A549 (cell line): ENCODE measurements at regions not wholly inside any gene's neighbourhood (a gene's known extent, or its start where the extent isn't known, plus 50 kb on each side); places are given as distances from the start of the nearest gene placed in this dataset.

Experiments used
- ATAC-seq, 2 experiments: fragments of 200-7000 bp in 1 of 2; fragments of >200 bp in 1 of 2; cut with Nextera tagmentation in 1 of 2; cut with Tn5 transposase in 1 of 2; 3 replicates each; pipeline versions ENCODE4 v1.8.0 to v1.9.1; 2018 to 2020; ENCODE audit warnings: mild to moderate bottlenecking in 1 of 2, moderate library complexity in 1 of 2
- CTCF ChIA-PET: fragments of 300-600 bp; sonication (Branson Sonifier 250); formaldehyde crosslinking; extraction: SDS; loops from one replicate; lab custom pipeline; 2021; ENCODE audit warnings: antibody characterized with exemption, inconsistent platforms; lab: Yijun Ruan, JAX
- POLR2A ChIA-PET: fragments of 350-600 bp; formaldehyde crosslinking; extraction: SDS; loops from one replicate; lab custom pipeline; 2021; ENCODE audit warnings: antibody characterized with exemption, inconsistent platforms; lab: Yijun Ruan, JAX
- DNase-seq, 2 experiments: peaks; one replicate each; pipeline versions ENCODE4 v3.0.0 to v3.0.0-alpha.2; 2011 to 2016; ENCODE audit warnings: low read depth in 1 of 2, low spot score in 1 of 2
- FAIRE-seq: peaks from 2 replicates; lab custom pipeline; 2011; peaks lifted over from hg19 to GRCh38; lab: Jason Lieb, UNC
- H3K27ac ChIP-seq, 2 experiments: fragments of >200 bp; sonication (Bioruptor Twin); formaldehyde crosslinking; 3 replicates each; pipeline ENCODE4 v1.5.1; 2016 to 2017
- H3K4me1 ChIP-seq: fragments of >200 bp; sonication (Bioruptor Twin); formaldehyde crosslinking; 3 replicates; pipeline ENCODE4 v1.6.1; 2016
- H3K4me2 ChIP-seq: fragments of >200 bp; sonication (Bioruptor Twin); formaldehyde crosslinking; 3 replicates; pipeline ENCODE4 v1.6.1; 2016
- H3K4me3 ChIP-seq: fragments of >200 bp; sonication (Bioruptor Twin); formaldehyde crosslinking; 3 replicates; pipeline ENCODE4 v1.5.1; 2016
- H3K9me3 ChIP-seq: fragments of >200 bp; sonication (Bioruptor Twin); formaldehyde crosslinking; 3 replicates; pipeline ENCODE4 v1.6.1; 2016
- ATOH8 ChIP-seq: fragments of 250-450 bp; sonication (Bioruptor Pico); IDR thresholded peaks from 2 replicates; pipeline ENCODE4 v1.5.0; 2020; ENCODE audit warnings: low read depth, mild to moderate bottlenecking, moderate library complexity
- BCL3 ChIP-seq: fragments of >200 bp; sonication (Bioruptor Twin); formaldehyde crosslinking; IDR thresholded peaks from 3 replicates; pipeline ENCODE4 v1.6.1; 2016
- CEBPB ChIP-seq, 2 experiments: fragments of >200 bp in 1 of 2; sonication (Bioruptor Twin) in 1 of 2; formaldehyde crosslinking in 1 of 2; IDR thresholded peaks; 2 replicates each; pipeline ENCODE4 v1.6.1; 2012 to 2016
- CHD2 ChIP-seq: fragments of 150-350 bp; IDR thresholded peaks from 2 replicates; pipeline ENCODE4 v1.6.1; 2014; ENCODE audit warnings: low read length; ENCODE audit not compliant: partially characterized antibody
- EHMT2 ChIP-seq: fragments of 200-600 bp; sonication (generic); IDR thresholded peaks from 2 replicates; pipeline ENCODE4 v1.6.1; 2016; ENCODE audit warnings: antibody characterized with exemption, low read depth, mild to moderate bottlenecking, moderate library complexity
- ELK1 ChIP-seq: fragments of 150-350 bp; IDR thresholded peaks from 2 replicates; pipeline ENCODE4 v1.6.1; 2014; ENCODE audit warnings: low read depth, mild to moderate bottlenecking, low read length
- FOSB ChIP-seq: fragments of 250-450 bp; sonication (Bioruptor Pico); IDR thresholded peaks from 2 replicates; pipeline ENCODE4 v1.5.0; 2020; ENCODE audit warnings: mild to moderate bottlenecking, moderate library complexity
- FOSL2 ChIP-seq, 2 experiments: fragments of 450-650 bp in 1 of 2; fragments of >200 bp in 1 of 2; sonication (Bioruptor Twin) in 1 of 2; formaldehyde crosslinking; IDR thresholded peaks; 2 replicates each; pipeline versions ENCODE4 v1.5.0 to v1.6.1; 2016 to 2020; ENCODE audit warnings: mild to moderate bottlenecking in 1 of 2, moderate library complexity in 1 of 2
- FOXS1 ChIP-seq: fragments of 250-450 bp; sonication (Bioruptor Pico); IDR thresholded peaks from 2 replicates; pipeline ENCODE4 v1.5.0; 2020; ENCODE audit warnings: mild to moderate bottlenecking, moderate library complexity
- GATA3 ChIP-seq: IDR thresholded peaks from 2 replicates; pipeline ENCODE4 v1.6.1; 2012; ENCODE audit warnings: borderline replicate concordance
- HEYL ChIP-seq: fragments of 250-450 bp; sonication (Bioruptor Pico); IDR thresholded peaks from 2 replicates; pipeline ENCODE4 v1.8.0; 2021; ENCODE audit warnings: mild to moderate bottlenecking, moderate library complexity
- HMGXB4 ChIP-seq: fragments of 250-450 bp; sonication (Bioruptor Pico); IDR thresholded peaks from 2 replicates; pipeline ENCODE4 v1.5.0; 2021; ENCODE audit warnings: mild to moderate bottlenecking, moderate library complexity, borderline replicate concordance
- HOXB5 ChIP-seq: fragments of 250-450 bp; sonication (Bioruptor Pico); IDR thresholded peaks from 2 replicates; pipeline ENCODE4 v1.5.0; 2020; ENCODE audit warnings: mild to moderate bottlenecking, moderate library complexity
- JUNB ChIP-seq: fragments of >200 bp; sonication (Bioruptor Twin); formaldehyde crosslinking; IDR thresholded peaks from 2 replicates; pipeline ENCODE4 v1.6.1; 2016
- KDM1A ChIP-seq: fragments of 200-600 bp; sonication (generic); IDR thresholded peaks from 2 replicates; pipeline ENCODE4 v1.6.1; 2016; ENCODE audit warnings: low read depth, mild to moderate bottlenecking
- MAX ChIP-seq: IDR thresholded peaks from 2 replicates; pipeline ENCODE4 v1.6.1; 2012
- MAZ ChIP-seq: fragments of 150-350 bp; IDR thresholded peaks from 2 replicates; pipeline ENCODE4 v1.6.1; 2014; ENCODE audit warnings: antibody characterized with exemption, low read depth, low read length, borderline replicate concordance
- MYC ChIP-seq: IDR thresholded peaks from 2 replicates; pipeline ENCODE4 v1.6.1; 2012; ENCODE audit warnings: mild to moderate bottlenecking, inconsistent platforms, low read length, improper control_type of control experiment, borderline replicate concordance
- NR3C1 ChIP-seq: fragments of >200 bp; sonication (Bioruptor Twin); formaldehyde crosslinking; IDR thresholded peaks from 3 replicates; pipeline ENCODE4 v1.6.1; 2017
- PBX3 ChIP-seq: IDR thresholded peaks from 2 replicates; pipeline ENCODE4 v1.6.1; 2012
- PHF8 ChIP-seq: fragments of 200-600 bp; sonication (generic); IDR thresholded peaks from 2 replicates; pipeline ENCODE4 v1.6.1; 2016; ENCODE audit warnings: low read depth, mild to moderate bottlenecking, antibody characterized with exemption, moderate library complexity, borderline replicate concordance
- POLR2AphosphoS2 ChIP-seq: conservative IDR thresholded peaks from 2 replicates; pipeline ENCODE4 v1.6.1; 2012; ENCODE audit warnings: low read length, improper control_type of control experiment, inconsistent platforms
- RARB ChIP-seq: fragments of 250-450 bp; sonication (Bioruptor Pico); IDR thresholded peaks from 2 replicates; pipeline ENCODE4 v1.8.0; 2021; ENCODE audit warnings: mild to moderate bottlenecking, moderate library complexity
- RCOR1 ChIP-seq: fragments of 150-350 bp; IDR thresholded peaks from 2 replicates; pipeline ENCODE4 v1.6.1; 2014; ENCODE audit warnings: antibody characterized with exemption, low read length, low read depth
- REST ChIP-seq: fragments of 200-600 bp; sonication (generic); IDR thresholded peaks from 2 replicates; pipeline ENCODE4 v1.6.1; 2016; ENCODE audit warnings: antibody characterized with exemption, mild to moderate bottlenecking, moderate library complexity
- RFX5 ChIP-seq: fragments of 450-650 bp; IDR thresholded peaks from 2 replicates; pipeline ENCODE4 v1.7.1; 2014; ENCODE audit warnings: antibody characterized with exemption, mild to moderate bottlenecking, moderate library complexity
- RNF2 ChIP-seq: fragments of 200-600 bp; sonication (generic); IDR thresholded peaks from 2 replicates; pipeline ENCODE4 v1.6.1; 2016; ENCODE audit warnings: low read depth, mild to moderate bottlenecking, antibody characterized with exemption, moderate library complexity, borderline replicate concordance
- WGBS: methylation state at CpG from one replicate; pipeline ENCODE4 v1.1.6; 2017; ENCODE audit errors: missing lambda C conversion rate; 5-methylcytosine and 5-hydroxymethylcytosine counted together

GRCh38 chr18:39711701-39712100 is 2146.1 kb upstream of the CELF4 start:
- H3K4me2 ChIP-seq, result no peak overlapping the region
- H3K4me3 ChIP-seq, result no peak overlapping the region
- TF ChIP-seq HEYL (CRISPR knock-in tag), result no peak
- no peak for TF ChIP-seq NR3C1
- no peak for TF ChIP-seq MYC
- TF ChIP-seq JUNB, result no peak
- no peak for TF ChIP-seq RARB (CRISPR knock-in tag)
- no peak for TF ChIP-seq MAX
- TF ChIP-seq HMGXB4 (CRISPR knock-in tag), result no peak
- TF ChIP-seq HOXB5 (CRISPR knock-in tag), result no peak
- TF ChIP-seq FOSL2 (IDR thresholded peaks at IDR 0.05), result no peak
- TF ChIP-seq FOSL2 (CRISPR knock-in tag; IDR thresholded peaks at IDR 0.05), result no peak
- no peak for TF ChIP-seq FOSB (CRISPR knock-in tag)
- TF ChIP-seq BCL3, result no peak
- no peak for TF ChIP-seq EHMT2
- no peak for TF ChIP-seq POLR2AphosphoS2
- H3K9me3 ChIP-seq, result no peaks in the 10 kb centered on the region
- H3K27ac ChIP-seq, result no peak overlapping the region
- no peaks in the 10 kb centered on the region for H3K4me1 ChIP-seq
- ATAC-seq (no peak), DNase-seq (no peak), FAIRE-seq (no peak)
- POLR2A ChIA-PET, result no interaction called here
- CTCF ChIA-PET, result no interaction called here

GRCh38 chr18:39705362-39705761 is 2139.8 kb upstream of the CELF4 start:
- CTCF ChIA-PET, result no interaction called here

More at GRCh38 chr18:39705362-39705761, 2139.8 kb upstream of the CELF4 start:
- Histone ChIP-seq H3K4me3 (no peak overlapping the region), H3K27ac (no peak overlapping the region), H3K9me3 (peaks cover 6% of the 10 kb centered on the region; the same call in 1 of the 3 replicates), H3K4me1 (peaks cover 12% of the 10 kb centered on the region), H3K4me2 (no peak overlapping the region)
- POLR2A ChIA-PET, result no interaction called here
- TF ChIP-seq RNF2 (no peak), BCL3 (no peak), HEYL (CRISPR knock-in tag) (no peak), CHD2 (no peak), RCOR1 (no peak), RFX5 (no peak), PHF8 (no peak), REST (no peak), KDM1A (no peak), ELK1 (no peak), GATA3 (no peak), PBX3 (no peak), CEBPB (IDR thresholded peaks at IDR 0.05) (no peak), ATOH8 (CRISPR knock-in tag) (no peak), FOXS1 (no peak), MAZ (no peak)
- no peak for DNase-seq
- FAIRE-seq, result no peak
- ATAC-seq, result no peak
- 96% methylated on average over 3 of the region's 3 CpGs for WGBS
